Ovary (tissue), 3 donors: ENCODE measurements at regions not wholly inside any gene's neighbourhood (a gene's known extent, or its start where the extent isn't known, plus 50 kb on each side); places are given as distances from the start of the nearest gene placed in this dataset.

Experiments
- CTCF ChIP-seq, 3 donors: fragments of 450-650 bp in 2 of 3; fragments of 200-600 bp in 1 of 3; IDR thresholded peaks; one replicate each; pipeline versions ENCODE4 v1.5.1 to v1.8.0; 2016 to 2022; ENCODE audit warnings: antibody characterized with exemption in 3 of 3, mild to moderate bottlenecking in 1 of 3
- EP300 ChIP-seq: sonication (generic); formaldehyde crosslinking; IDR thresholded peaks from one replicate; pipeline ENCODE4 v1.6.1; 2017; ENCODE audit warnings: antibody characterized with exemption
- POLR2A ChIP-seq: fragments of 450-650 bp; IDR thresholded peaks from one replicate; pipeline ENCODE4 v1.6.1; 2017; ENCODE audit warnings: antibody characterized with exemption, mild to moderate bottlenecking, moderate library complexity
- donor health status: DM: no; HTN: no; CAD: no.

GRCh38 chr5:154565123-154565522 is 87.1 kb upstream of the HAND1 start:
- no peak for TF ChIP-seq CTCF (IDR thresholded peaks at IDR 0.05)
- no peak for TF ChIP-seq POLR2A
- TF ChIP-seq EP300: no peak
